ENCODE measurements at regions not wholly inside any gene's neighbourhood (a gene's known extent, or its start where the extent isn't known, plus 50 kb on each side); places are given as distances from the start of the nearest gene placed in this dataset.

DNA sequence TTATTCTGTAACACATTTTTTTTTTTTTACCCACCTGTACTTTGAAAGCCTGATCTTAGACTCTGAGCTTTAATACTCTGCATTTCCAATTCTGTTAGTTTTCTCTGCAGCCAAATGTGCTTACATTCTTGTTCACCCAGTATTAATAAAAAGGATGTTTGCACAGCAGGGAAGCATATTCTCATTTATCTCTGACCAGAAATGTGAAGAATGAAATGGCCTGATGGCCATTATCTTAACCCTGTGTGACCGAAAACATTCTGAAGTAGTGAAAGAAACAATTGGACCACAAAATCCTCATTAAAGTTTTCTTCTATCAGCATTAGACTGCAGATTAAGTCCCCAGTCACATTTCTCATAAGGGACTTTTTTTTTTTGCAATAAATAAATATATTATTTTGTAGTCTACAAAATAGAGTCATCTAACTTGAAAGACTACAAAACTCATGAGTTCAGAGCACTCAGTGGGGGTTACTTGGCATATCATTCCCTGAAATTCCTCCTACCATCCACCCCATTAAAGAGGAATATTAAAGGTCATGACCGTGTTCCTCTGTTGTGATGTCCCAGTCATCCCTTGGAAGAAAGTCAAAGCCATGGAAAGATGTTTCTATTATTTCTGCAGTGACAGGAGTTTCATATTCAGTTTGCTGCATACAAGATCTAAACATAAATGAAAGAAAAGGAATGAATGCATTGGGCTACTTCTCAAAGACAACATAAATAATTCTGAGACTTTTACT is 364.4 kb downstream of the RND3 start:
- ATAC-seq (no peak), DNase-seq (ENCODE audit: extremely low read depth in 1 of 4, low spot score in 3 of 4) (no peak), FAIRE-seq (no peak)
- Histone ChIP-seq H3K4me3 (no peak overlapping the region), H3K4me2 (ENCODE audit: insufficient read depth, low read length) (no peak overlapping the region), H3K9me1 (ENCODE audit: control insufficient read depth, insufficient read depth, low read length) (no peaks in the 10 kb centered on the region), H3K27me3 (ENCODE audit: control insufficient read depth in 2 of 2, insufficient read depth in 2 of 2, low read length in 2 of 2) (no peaks in the 10 kb centered on the region), H3K9ac (ENCODE audit: insufficient read depth in 1 of 2, low read depth in 2 of 2, low read length in 2 of 2) (no peak overlapping the region), H3K4me1 (replicated peaks in 1 of 2; ENCODE audit: control insufficient read depth in 2 of 2, insufficient read depth in 2 of 2, low read length in 2 of 2) (no peaks in the 10 kb centered on the region; a peak in 1 of 5 replicates), H4K20me1 (replicated peaks; ENCODE audit: control insufficient read depth, insufficient read depth, low read length) (no peaks in the 10 kb centered on the region), H3K36me3 (ENCODE audit: control insufficient read depth, insufficient read depth, low read length) (no peaks in the 10 kb centered on the region), H3K79me2 (ENCODE audit: control insufficient read depth, insufficient read depth, low read length) (no peaks in the 10 kb centered on the region), H3K27ac (ENCODE audit: extremely low read depth, low read depth, low read length) (no peak overlapping the region), H3K9me3 (replicated peaks; ENCODE audit: control insufficient read depth, insufficient read depth, low read depth, low read length) (no peaks in the 10 kb centered on the region), H2AFZ (ENCODE audit: low read depth, low read length) (no peak overlapping the region)
- intact Hi-C loops (cut with micrococcal nuclease) (no loop called here), in situ Hi-C loops (cut with MboI) (no loop called here)
- WGBS (ENCODE audit: insufficient coverage, low coverage, missing lambda C conversion rate) = 5% methylated on average over 2 of the region's 2 CpGs
- CTCF ChIA-PET (ENCODE audit: low intra/inter-chr PET ratio) = no interaction called here
- POLR2A ChIA-PET = no interaction called here
- no TSS peak for BruUV-seq (replicated peaks)
- no peak for TF ChIP-seq ZNF57 (CRISPR knock-in tag; IDR thresholded peaks at IDR 0.05)
- no peak for TF ChIP-seq PCBP2 (IDR thresholded peaks at IDR 0.05; ENCODE audit: low read depth, low read length, poor library complexity, severe bottlenecking)

DNA sequence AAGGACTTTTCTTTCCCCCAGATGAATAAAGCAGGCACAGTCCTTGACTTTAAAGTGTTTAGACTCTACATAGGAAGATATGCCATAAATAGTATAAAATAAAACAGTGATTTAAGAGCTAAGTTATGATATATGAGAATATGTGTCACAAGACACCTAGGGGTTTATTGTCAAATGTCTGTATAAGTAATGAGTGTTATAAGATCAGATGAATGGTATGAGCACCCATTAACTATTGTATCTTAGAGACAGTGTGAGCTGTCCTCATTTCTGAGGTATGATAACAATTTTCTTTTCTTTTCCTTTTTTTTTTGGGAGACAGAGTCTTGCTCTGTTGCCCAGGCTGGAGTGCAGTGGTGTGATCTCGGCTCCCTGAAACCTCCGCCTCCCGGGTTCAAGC is 365.3 kb downstream of the RND3 start:
- BruUV-seq (replicated peaks) = no TSS peak
- H3K4me2 ChIP-seq (ENCODE audit: insufficient read depth, low read length) = no peak overlapping the region
- in situ Hi-C loops (cut with MboI) = no loop called here
- ATAC-seq (no peak), DNase-seq (ENCODE audit: extremely low read depth in 1 of 4, low spot score in 3 of 4) (no peak), FAIRE-seq (no peak)
- no peak overlapping the region for H3K27ac ChIP-seq (ENCODE audit: extremely low read depth, low read depth, low read length)
- H3K79me2 ChIP-seq (ENCODE audit: control insufficient read depth, insufficient read depth, low read length) = no peaks in the 10 kb centered on the region
- H2AFZ ChIP-seq (ENCODE audit: low read depth, low read length) = no peak overlapping the region
- H3K27me3 ChIP-seq (ENCODE audit: control insufficient read depth in 2 of 2, insufficient read depth in 2 of 2, low read length in 2 of 2) = no peaks in the 10 kb centered on the region
- no peaks in the 10 kb centered on the region for H3K9me3 ChIP-seq (replicated peaks; ENCODE audit: control insufficient read depth, insufficient read depth, low read depth, low read length)
- no peaks in the 10 kb centered on the region for H3K9me1 ChIP-seq (ENCODE audit: control insufficient read depth, insufficient read depth, low read length)
- CTCF ChIA-PET (ENCODE audit: low intra/inter-chr PET ratio) = no interaction called here
- H4K20me1 ChIP-seq (replicated peaks; ENCODE audit: control insufficient read depth, insufficient read depth, low read length) = no peaks in the 10 kb centered on the region
- no peaks in the 10 kb centered on the region for H3K36me3 ChIP-seq (ENCODE audit: control insufficient read depth, insufficient read depth, low read length)
- H3K4me1 ChIP-seq (replicated peaks in 1 of 2; ENCODE audit: control insufficient read depth in 2 of 2, insufficient read depth in 2 of 2, low read length in 2 of 2) = no peaks in the 10 kb centered on the region; a peak in 1 of 5 replicates
- POLR2A ChIA-PET = no interaction called here
- 0% methylated on average over 3 of the region's 3 CpGs for WGBS (ENCODE audit: insufficient coverage, low coverage, missing lambda C conversion rate)
- no peak for TF ChIP-seq NR1H2 (CRISPR knock-in tag; IDR thresholded peaks at IDR 0.05)
- H3K9ac ChIP-seq (ENCODE audit: insufficient read depth in 1 of 2, low read depth in 2 of 2, low read length in 2 of 2) = no peak overlapping the region
- intact Hi-C loops (cut with micrococcal nuclease) = no loop called here
- no peak overlapping the region for H3K4me3 ChIP-seq

Measured in K562 (cell line).